Transverse colon (tissue), 3 donors: ENCODE measurements at regions not wholly inside any gene's neighbourhood (a gene's known extent, or its start where the extent isn't known, plus 50 kb on each side); places are given as distances from the start of the nearest gene placed in this dataset.

Source experiments
- EP300 ChIP-seq: sonication (generic); formaldehyde crosslinking; IDR thresholded peaks from one replicate; pipeline ENCODE4 v1.6.1; 2017; ENCODE audit warnings: antibody characterized with exemption, low read depth
- TF ChIP-seq, protein P1 (sequence below), 5 experiments: fragments of 200-600 bp in 3 of 5; fragments of 450-650 bp in 2 of 5; sonication (generic) in 3 of 5; IDR thresholded peaks; 1 replicate in 2 of 5; 2 replicates in 3 of 5; pipeline ENCODE4 v1.5.1; 2016 to 2017; ENCODE audit warnings: antibody characterized with exemption in 5 of 5, inconsistent platforms in 3 of 5, mild to moderate bottlenecking in 2 of 5, moderate library complexity in 1 of 5

DNA sequence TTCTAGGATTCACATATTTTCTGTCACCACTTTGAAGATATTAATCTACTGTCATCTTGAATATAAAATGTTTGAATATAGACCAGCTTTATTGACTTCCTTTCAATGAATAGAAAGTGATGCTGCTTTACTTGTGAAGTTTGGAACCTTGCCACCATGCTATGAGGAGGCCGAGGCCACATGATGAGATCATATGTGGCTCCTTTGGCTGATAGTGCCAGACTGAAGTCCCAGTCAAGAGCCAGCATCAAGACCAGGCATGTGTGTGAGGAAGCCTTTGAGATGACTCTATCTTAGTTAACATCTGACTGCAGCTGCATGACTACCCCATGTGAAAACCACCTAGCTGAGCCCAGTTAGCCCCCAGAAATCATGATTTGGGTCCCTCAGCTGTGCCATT, 169.5 kb downstream of the OTOR start:
- TF ChIP-seq, protein P1, sequence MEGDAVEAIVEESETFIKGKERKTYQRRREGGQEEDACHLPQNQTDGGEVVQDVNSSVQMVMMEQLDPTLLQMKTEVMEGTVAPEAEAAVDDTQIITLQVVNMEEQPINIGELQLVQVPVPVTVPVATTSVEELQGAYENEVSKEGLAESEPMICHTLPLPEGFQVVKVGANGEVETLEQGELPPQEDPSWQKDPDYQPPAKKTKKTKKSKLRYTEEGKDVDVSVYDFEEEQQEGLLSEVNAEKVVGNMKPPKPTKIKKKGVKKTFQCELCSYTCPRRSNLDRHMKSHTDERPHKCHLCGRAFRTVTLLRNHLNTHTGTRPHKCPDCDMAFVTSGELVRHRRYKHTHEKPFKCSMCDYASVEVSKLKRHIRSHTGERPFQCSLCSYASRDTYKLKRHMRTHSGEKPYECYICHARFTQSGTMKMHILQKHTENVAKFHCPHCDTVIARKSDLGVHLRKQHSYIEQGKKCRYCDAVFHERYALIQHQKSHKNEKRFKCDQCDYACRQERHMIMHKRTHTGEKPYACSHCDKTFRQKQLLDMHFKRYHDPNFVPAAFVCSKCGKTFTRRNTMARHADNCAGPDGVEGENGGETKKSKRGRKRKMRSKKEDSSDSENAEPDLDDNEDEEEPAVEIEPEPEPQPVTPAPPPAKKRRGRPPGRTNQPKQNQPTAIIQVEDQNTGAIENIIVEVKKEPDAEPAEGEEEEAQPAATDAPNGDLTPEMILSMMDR (IDR thresholded peaks at IDR 0.05), result no peak
- TF ChIP-seq EP300, result no peak
